ENCODE measurements at regions not wholly inside any gene's neighbourhood (a gene's known extent, or its start where the extent isn't known, plus 50 kb on each side); places are given as distances from the start of the nearest gene placed in this dataset.
"Not testable (repeated sequence)": the region's sequence is repeated elsewhere in the genome, so short reads cannot be mapped to it uniquely, and the experiment has no call there.

GRCh38 chr22:26840770-26841169 lies 183.4 kb downstream of the MIAT start:
- CTCF ChIA-PET, POLR2A ChIA-PET: not testable (repeated sequence)

- ChIA-PET POLR2A (no interaction called here), CTCF (no interaction called here)
Observed at GRCh38 chr22:26842103-26842502, 184.7 kb downstream of the MIAT start.

GRCh38 chr22:26845021-26845743 lies 187.8 kb downstream of the MIAT start:
- ChIA-PET POLR2A (no interaction called here), CTCF (no interaction called here)

GRCh38 chr22:26846076-26846475 lies 188.7 kb downstream of the MIAT start:
- ChIA-PET POLR2A (no interaction called here), CTCF (no interaction called here)

GRCh38 chr22:26846645-26847044 lies 189.3 kb downstream of the MIAT start:
- ChIA-PET CTCF (no interaction called here), POLR2A (no interaction called here)

GRCh38 chr22:26847046-26847445 lies 189.7 kb downstream of the MIAT start:
- ChIA-PET CTCF (no interaction called here), POLR2A (no interaction called here)

GRCh38 chr22:26847816-26848215 lies 190.4 kb downstream of the MIAT start:
- ChIA-PET CTCF (no interaction called here), POLR2A (no interaction called here)

- CTCF ChIA-PET: no interaction called here
Observed at GRCh38 chr22:26848244-26848920, 191.0 kb downstream of the MIAT start.

GRCh38 chr22:26849575-26849974 lies 192.2 kb downstream of the MIAT start:
- CTCF ChIA-PET: no interaction called here

More at GRCh38 chr22:26848244-26848920, 191.0 kb downstream of the MIAT start:
- POLR2A ChIA-PET: no interaction called here

GRCh38 chr22:26851125-26851524 lies 193.7 kb downstream of the MIAT start:
- ChIA-PET POLR2A (no interaction called here), CTCF (no interaction called here)

More at GRCh38 chr22:26849575-26849974, 192.2 kb downstream of the MIAT start:
- POLR2A ChIA-PET: no interaction called here

- ChIA-PET POLR2A (no interaction called here), CTCF (no interaction called here)
Observed at GRCh38 chr22:26852176-26852575, 194.8 kb downstream of the MIAT start.

- POLR2A ChIA-PET: no interaction called here
- CTCF ChIA-PET: interaction anchor here (0.6 kb wide), 1 partner anchor 65 kb away, joined by 3 read pairs; no protein-coding TSS in a partner anchor
Observed at GRCh38 chr22:26853071-26853470, 195.7 kb downstream of the MIAT start.

- ChIA-PET POLR2A (no interaction called here), CTCF (interaction anchor here (0.6 kb wide), 1 partner anchor 64 kb away, joined by 3 read pairs; no protein-coding TSS in a partner anchor)
Observed at GRCh38 chr22:26853495-26853894, 196.1 kb downstream of the MIAT start.

- ChIA-PET POLR2A (no interaction called here), CTCF (no interaction called here)
Observed at GRCh38 chr22:26857169-26857568, 199.8 kb downstream of the MIAT start.

GRCh38 chr22:26860301-26860700 lies 202.9 kb downstream of the MIAT start:
- CTCF ChIA-PET: no interaction called here
- POLR2A ChIA-PET: no interaction called here

GRCh38 chr22:26865021-26865420 lies 207.6 kb downstream of the MIAT start:
- CTCF ChIA-PET: no interaction called here
- POLR2A ChIA-PET: no interaction called here

GRCh38 chr22:26883393-26883792 lies 226.0 kb downstream of the MIAT start:
- ChIA-PET CTCF (no interaction called here), POLR2A (no interaction called here)

GRCh38 chr22:26884921-26885320 lies 227.5 kb downstream of the MIAT start:
- POLR2A ChIA-PET: no interaction called here
- CTCF ChIA-PET: no interaction called here

- CTCF ChIA-PET: no interaction called here
- POLR2A ChIA-PET: no interaction called here
Observed at GRCh38 chr22:26885441-26886261, 228.3 kb downstream of the MIAT start.

GRCh38 chr22:26887456-26887855 lies 230.1 kb downstream of the MIAT start:
- POLR2A ChIA-PET: no interaction called here
- CTCF ChIA-PET: no interaction called here

- ChIA-PET CTCF (no interaction called here), POLR2A (no interaction called here)
Observed at GRCh38 chr22:26887916-26888315, 230.5 kb downstream of the MIAT start.

All from activated CD8-positive, alpha-beta memory T cell treated with anti-CD3 and anti-CD28 coated beads for 36 hours (primary cell).